Astrocyte (in vitro differentiated cells and primary cell): ENCODE measurements at regions not wholly inside any gene's neighbourhood (a gene's known extent, or its start where the extent isn't known, plus 50 kb on each side); places are given as distances from the start of the nearest gene placed in this dataset.

Experiments used
- EZH2 ChIP-seq: IDR thresholded peaks from 2 replicates; pipeline ENCODE4 v1.6.1; 2012; ENCODE audit warnings: mild to moderate bottlenecking, low read length, inconsistent platforms; ENCODE audit not compliant: insufficient read depth
- TF ChIP-seq, protein P1 (sequence below): IDR thresholded peaks from 2 replicates; pipeline ENCODE4 v1.5.1; 2011; ENCODE audit warnings: low read depth, mild to moderate bottlenecking, inconsistent platforms, low read length, moderate library complexity; ENCODE audit not compliant: insufficient read depth

DNA sequence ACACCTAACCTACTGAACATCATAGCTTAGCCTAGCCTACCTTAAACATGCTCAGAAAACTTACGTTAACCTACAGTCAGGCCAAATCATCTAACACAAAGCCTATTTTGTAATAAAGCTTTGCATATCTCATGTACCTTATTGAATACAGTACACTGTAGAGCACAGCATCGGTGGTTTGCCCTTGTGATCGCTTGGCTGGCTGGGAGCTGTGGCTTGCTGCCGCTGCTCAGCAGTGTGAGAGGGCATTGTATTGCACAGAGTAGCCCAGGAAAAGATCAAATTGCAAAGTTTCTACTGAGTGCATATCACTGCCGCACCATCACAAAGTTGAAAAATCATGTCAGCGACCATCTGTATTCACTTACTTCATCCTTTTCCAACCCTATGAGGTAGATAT is 62.3 kb upstream of the NCK2 start:
- TF ChIP-seq, protein P1, sequence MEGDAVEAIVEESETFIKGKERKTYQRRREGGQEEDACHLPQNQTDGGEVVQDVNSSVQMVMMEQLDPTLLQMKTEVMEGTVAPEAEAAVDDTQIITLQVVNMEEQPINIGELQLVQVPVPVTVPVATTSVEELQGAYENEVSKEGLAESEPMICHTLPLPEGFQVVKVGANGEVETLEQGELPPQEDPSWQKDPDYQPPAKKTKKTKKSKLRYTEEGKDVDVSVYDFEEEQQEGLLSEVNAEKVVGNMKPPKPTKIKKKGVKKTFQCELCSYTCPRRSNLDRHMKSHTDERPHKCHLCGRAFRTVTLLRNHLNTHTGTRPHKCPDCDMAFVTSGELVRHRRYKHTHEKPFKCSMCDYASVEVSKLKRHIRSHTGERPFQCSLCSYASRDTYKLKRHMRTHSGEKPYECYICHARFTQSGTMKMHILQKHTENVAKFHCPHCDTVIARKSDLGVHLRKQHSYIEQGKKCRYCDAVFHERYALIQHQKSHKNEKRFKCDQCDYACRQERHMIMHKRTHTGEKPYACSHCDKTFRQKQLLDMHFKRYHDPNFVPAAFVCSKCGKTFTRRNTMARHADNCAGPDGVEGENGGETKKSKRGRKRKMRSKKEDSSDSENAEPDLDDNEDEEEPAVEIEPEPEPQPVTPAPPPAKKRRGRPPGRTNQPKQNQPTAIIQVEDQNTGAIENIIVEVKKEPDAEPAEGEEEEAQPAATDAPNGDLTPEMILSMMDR: no peak
- no peak for TF ChIP-seq EZH2
